ENCODE measurements at regions not wholly inside any gene's neighbourhood (a gene's known extent, or its start where the extent isn't known, plus 50 kb on each side); places are given as distances from the start of the nearest gene placed in this dataset.
"Not testable (repeated sequence)": the region's sequence is repeated elsewhere in the genome, so short reads cannot be mapped to it uniquely, and the experiment has no call there.

DNA sequence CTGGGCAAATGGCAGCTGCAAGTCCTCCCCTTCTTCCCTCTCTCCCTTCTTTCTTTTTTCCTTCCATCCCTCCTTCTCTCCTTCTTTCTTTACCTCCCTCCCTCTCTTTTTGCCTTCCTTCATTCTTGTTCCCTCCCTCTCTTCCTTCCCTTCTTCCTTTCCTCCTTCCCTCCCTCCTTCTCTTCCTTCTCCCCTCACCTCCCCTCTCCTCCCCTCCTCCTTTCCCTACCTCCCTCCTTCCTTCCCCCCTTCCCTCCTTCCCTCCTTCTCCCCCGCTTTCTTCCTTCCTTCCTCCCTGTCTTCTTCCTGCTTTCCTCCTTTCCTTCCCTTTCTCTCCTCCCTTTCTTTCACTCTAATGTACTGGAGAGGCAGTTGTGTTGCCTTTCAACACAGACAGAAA is 110.8 kb upstream of the SALL1 start:
- no peak for DNase-seq (ENCODE audit: low spot score)

DNA sequence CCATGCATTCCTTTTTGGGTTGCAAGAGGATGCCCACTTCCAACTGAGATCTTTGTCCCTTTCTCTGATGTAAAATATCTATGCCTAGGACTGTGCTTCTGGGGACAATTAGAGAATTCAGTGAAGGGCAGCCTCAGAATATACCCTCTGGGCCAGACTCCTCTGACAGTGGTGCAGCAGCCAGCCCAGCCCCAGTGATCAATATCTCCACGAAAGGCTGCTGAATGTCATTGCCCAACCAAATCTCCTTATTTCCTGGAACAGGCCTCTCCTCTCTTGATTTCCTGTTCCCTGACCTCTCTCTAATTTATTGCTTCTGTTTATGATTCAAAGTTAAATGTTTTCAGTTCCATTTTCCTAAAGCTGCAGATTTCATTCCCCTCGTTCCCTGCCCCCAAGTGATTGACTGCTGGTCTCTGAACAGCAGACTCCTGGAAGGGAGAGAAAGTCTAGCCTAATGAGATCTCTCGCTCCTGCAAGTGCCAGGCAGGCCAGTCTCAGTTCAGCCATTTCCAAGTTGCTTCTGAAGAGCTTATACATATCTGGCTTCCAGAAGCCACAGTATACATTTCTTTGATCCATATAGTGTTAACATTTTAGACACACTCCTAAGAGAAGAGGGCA is 104.4 kb upstream of the SALL1 start:
- no peak for DNase-seq (ENCODE audit: low spot score)

- not testable (repeated sequence) for DNase-seq (ENCODE audit: low spot score)
Measured at GRCh38 chr16:51254390-51254789, 103.3 kb upstream of the SALL1 start.

- no peak for DNase-seq (ENCODE audit: low spot score)
Measured at GRCh38 chr16:51248217-51248616, 97.1 kb upstream of the SALL1 start.

DNA sequence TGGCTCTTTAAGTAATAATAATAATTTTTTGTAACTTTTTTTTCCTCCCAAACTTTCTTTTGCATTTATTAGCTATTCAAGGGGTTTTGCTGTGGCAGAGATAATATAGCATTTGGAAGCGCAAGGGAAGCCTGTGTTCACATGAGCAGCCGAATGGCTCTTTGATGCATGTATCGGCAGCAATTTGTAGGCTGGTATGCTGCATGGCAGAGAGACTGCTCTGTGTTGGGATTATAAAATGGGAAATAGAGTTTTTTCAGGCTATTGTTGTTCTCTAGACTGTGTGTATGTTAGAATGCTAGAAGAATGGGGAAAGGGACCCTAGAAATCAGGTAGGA is 94.6 kb upstream of the SALL1 start:
- no peak for DNase-seq (ENCODE audit: low spot score)

DNA sequence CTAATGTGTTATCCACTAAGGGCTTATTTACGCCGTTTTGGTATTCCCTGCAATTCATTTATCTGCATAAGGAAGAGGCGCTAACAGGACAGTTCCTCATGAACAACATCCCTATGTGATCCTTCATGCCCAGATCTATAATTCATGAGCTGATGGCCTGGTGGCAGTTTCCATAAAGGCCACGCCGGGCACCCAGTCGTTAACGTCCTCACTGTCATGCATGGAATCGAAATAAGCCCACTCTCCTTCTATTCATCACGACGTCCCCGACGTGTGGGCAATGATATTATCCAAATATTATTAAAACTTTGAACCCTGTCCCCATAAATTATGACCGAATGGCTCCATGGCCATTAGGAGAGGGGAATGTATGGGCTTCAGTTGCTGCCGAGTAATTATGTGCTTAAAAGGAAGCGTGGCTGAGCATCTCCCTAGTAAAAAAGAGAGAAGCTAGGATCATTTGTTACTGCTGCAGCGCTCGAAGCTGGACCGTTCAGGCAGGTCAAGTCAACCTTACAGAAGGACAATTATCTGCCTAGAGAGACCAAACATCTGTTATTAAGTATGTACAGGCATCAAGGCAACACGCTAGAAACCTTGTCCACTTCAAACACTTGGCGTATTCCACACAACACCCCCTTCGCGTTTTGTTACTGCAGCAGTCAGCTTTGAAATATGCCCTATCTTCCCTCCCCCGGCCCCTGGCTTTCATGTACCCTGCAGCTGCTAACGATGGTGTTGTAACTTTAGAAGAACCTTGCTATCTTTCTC is 94.0 kb upstream of the SALL1 start:
- no peak for DNase-seq (ENCODE audit: low spot score)

GRCh38 chr16:51243936-51244436 is 92.9 kb upstream of the SALL1 start:
- DNase-seq (ENCODE audit: low spot score), result no peak

DNA sequence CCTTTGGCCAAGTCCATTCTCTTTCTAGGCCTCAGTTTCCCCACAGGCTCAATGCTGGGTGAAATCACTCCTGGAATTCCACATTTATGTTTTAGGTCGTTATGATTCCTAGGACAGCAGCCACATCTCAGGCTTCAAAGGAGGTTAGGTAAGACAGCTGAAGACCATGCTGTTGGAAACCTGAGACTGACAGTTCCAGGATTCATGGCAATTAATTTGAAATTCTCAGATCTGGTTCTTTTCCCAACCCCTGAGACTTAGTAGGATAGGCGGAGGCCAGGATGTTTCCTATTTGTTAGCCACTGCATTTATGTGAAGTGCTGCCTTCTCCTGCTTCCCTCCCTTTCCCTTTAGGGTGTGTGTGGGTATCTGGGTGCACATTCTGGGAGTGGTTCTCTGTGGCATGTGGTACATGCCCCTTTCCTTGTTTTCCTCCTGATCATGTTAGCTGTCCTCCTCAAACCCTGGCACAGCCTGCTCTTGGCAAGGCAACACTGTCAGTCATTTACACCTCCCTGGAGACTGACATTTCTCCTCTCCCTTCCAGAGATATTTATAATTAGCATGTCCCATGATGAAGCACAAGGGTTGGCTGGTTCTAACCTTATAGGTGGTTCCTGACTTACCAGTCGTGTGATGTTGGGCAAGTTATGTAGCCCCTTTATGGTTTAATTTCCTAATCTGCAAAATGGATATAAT is 91.4 kb upstream of the SALL1 start:
- no peak for DNase-seq (ENCODE audit: low spot score)

DNA sequence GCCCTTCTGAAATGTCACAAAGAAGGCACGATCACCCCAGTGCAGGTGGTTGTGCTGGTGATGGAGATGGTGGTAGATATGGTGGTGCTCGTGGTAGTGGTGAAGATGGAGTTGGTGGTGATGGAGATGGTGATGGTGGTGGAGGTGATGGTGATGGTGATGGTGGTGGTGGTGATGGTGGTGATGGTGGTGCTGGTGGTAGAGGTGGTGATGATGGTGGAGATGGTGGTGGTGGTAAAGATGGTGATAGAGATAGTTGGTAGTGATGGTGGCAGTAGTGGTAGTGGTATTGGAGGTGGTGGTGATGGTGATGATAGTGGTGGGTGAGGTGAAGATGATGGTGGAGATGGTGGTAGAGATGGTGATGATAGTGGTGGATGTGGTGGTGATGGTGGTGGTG is 88.1 kb upstream of the SALL1 start:
- DNase-seq (ENCODE audit: low spot score), result no peak

DNA sequence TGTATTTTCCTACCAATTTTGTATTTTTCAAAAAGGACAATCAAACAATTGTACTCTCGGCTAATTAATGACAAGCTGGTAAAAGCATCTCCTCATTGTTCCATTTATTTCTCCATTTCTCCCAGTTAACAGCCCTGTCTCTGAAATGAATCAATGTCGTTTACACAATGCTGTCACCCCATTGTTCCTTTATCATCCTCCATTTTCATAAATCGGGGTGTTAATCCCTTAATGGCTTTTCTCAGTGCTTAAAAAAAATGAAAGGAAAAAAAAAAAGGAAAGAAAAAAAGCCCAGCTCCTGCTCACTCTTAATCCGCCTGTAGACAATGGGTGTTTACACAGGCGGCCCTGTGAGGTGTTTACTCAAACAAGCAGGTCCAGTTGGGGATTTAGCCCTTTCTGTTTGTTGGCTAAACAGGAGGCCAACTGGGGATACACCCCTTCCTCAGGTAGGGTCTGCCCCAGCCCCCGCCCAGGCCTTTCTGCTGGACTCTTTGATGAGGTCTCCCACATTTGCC is 86.8 kb upstream of the SALL1 start:
- DNase-seq (ENCODE audit: low spot score), result peak; percentile 67

DNA sequence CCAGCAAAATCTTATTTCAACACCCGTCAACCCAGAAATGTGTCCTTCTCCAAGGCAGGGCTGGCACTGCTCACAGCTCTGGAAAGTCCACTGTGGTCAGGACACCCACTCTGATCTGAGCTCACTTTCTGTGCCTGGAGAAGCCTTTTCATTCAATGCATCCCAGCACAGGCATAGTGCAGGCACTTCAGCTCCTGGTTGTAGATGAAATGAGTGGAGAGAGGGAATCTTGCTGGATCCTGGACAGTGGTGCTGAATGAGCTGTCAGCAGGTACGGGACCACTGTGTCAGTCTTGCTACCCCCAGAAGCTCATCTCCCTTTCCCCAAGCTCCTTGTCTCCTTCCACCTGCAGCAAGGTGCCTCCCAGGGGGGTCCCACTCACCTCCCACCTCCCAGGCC is 86.1 kb upstream of the SALL1 start:
- no peak for DNase-seq (ENCODE audit: low spot score)

GRCh38 chr16:51236583-51236982 is 85.5 kb upstream of the SALL1 start:
- peak; percentile 28 for DNase-seq (ENCODE audit: low spot score)

DNA sequence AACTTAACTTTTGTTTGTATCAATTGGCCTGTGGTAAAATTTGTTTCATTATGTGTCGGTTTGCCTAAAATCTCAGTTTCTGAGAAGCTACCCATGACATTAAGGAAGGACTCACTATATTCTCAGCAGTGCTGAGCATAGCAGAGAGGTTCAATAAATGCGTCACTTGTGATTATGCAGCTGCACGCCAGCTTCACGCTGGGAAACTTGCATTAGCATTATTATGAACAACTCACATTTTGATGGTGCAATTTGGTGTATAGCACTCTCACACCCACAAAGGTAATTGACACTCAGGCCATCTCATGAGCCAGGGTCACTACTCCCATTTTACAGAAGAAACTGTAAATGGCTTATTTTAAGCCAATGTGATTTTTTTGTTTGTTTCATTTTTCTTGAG is 80.6 kb upstream of the SALL1 start:
- DNase-seq (ENCODE audit: low spot score), result no peak

GRCh38 chr16:51230035-51230434 is 79.0 kb upstream of the SALL1 start:
- not testable (repeated sequence) for DNase-seq (ENCODE audit: low spot score)

GRCh38 chr16:51228097-51228659 is 77.1 kb upstream of the SALL1 start:
- DNase-seq (ENCODE audit: low spot score), result no peak

GRCh38 chr16:51225878-51226277 is 74.8 kb upstream of the SALL1 start:
- no peak for DNase-seq (ENCODE audit: low spot score)

DNA sequence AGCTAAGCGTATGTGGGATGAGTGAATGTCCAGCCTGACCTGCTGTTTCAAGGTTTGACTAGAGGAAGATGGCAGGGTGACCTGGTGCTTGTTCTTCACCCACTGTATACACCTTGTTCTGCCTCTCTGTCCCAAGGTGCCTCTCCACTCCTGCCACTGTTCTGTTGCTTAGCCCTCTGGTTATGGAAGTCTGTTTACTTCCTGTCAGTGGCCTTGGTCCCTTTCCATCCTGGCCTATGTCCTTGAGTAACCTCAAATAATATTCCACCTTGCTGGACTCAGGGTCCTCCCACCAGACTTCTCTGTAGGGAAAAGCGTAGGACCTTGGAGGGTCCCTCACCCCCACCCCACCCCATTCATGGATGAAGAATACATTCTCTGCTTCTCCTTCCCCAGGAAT is 73.2 kb upstream of the SALL1 start:
- no peak for DNase-seq (ENCODE audit: low spot score)

GRCh38 chr16:51222016-51222415 is 70.9 kb upstream of the SALL1 start:
- no peak for DNase-seq (ENCODE audit: low spot score)

- DNase-seq (ENCODE audit: low spot score), result no peak
Measured at GRCh38 chr16:51211148-51211547, 60.1 kb upstream of the SALL1 start.

DNA sequence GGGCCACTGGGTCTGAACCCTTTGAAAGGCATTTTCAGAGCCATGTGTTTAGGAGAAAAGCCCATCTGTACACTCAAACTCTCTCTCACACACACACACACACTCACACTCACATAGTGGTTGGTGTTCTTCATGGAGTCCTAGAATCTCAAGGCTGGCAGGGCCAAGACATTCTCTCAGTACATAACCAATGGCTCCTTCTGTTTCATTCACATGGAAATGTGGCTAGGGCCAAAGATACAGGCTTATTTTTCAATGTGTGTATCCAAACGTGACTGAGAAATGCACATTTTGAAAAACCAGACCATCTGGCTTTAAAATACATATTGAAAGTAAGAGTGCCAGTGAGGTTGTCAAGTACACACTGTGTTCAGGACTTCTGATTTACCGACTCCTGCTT is 59.0 kb upstream of the SALL1 start:
- DNase-seq (ENCODE audit: low spot score), result no peak

DNA sequence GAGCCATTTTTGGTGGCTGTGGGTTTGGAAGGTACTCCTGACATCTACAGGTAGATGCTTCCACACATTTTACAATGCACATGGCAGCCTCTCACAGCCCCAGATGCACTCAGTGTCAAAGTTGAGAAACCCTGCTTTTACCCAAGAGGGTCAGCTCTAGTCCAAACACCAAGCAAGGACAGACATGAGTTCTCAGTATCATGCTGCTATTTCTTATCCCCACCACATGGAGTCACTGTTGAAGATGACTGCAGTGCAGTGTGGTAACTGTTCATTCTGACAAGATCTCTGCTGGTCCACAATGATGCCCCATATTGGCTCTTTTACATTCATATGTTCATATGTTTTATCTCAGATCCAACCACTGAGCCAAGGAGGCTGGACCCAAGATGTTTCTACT is 50.5 kb upstream of the SALL1 start:
- DNase-seq (ENCODE audit: low spot score), result no peak
